ENCODE measurements at regions not wholly inside any gene's neighbourhood (a gene's known extent, or its start where the extent isn't known, plus 50 kb on each side); places are given as distances from the start of the nearest gene placed in this dataset.

DNA sequence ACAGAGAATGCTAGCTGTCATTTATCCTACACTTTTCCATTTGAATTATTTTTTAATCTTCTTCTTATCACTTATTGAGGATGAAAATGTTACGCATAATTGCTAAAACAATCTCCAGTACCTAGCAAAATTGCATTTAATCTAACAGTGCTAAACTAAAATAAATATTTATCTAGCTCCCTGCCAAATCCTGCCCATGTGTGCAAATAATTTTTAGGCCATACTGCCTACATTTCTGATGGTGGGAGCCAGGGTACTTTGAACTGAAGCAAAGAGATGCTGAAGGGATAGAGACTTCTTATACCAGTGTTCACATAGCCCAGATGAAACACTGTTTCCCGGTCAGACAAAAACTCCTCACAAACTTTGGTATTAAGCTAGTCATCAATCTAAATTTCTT is 1268.7 kb upstream of the PCDH20 start:
- no peak for FAIRE-seq
- DNase-seq (ENCODE audit: insufficient read length, low spot score), result no peak
- no peak for TF ChIP-seq POLR2A (IDR thresholded peaks at IDR 0.05; ENCODE audit: low read depth, low read length)

DNA sequence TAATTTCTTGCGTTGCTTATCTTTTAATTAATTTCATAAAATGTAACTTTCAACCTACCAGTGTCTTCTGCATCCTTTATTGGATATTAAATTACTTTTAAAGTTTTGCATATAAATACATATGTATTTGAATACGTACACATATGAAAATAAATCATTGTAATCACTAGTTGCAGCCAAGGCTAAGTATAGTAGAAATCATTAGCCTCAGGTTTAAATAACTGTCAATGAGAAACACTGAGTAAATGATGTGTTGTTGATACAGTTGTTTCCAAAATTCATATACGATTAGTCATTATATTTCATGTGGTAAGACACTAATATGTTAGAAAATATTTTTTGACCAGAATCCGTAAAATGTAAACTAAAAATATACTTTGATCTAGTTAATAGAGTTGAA is 1267.1 kb upstream of the PCDH20 start:
- DNase-seq (ENCODE audit: insufficient read length, low spot score) (no peak), FAIRE-seq (no peak)
- TF ChIP-seq POLR2A (IDR thresholded peaks at IDR 0.05; ENCODE audit: low read depth, low read length), result no peak

DNA sequence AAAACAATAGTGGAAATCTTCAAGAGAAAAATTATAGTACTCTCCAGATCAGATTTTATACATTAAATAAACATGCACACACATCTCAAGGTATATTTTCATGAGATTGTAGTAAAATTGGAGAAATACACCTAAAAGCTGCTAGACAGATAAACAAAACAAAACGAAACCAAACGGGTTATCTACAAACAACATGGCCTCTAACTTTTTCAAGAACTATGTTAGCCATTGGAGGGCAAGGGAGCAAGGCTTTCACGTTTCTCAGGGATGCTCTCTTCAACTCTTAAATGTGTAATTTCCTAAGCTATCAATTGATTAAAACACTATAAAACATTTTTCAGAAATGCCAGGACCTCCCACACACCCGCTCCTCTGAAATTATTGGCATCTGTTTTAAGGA is 1262.4 kb upstream of the PCDH20 start:
- no peak for DNase-seq (ENCODE audit: insufficient read length, low spot score)
- no peak for TF ChIP-seq POLR2A (IDR thresholded peaks at IDR 0.05; ENCODE audit: low read depth, low read length)
- peak; percentile 41 for FAIRE-seq

DNA sequence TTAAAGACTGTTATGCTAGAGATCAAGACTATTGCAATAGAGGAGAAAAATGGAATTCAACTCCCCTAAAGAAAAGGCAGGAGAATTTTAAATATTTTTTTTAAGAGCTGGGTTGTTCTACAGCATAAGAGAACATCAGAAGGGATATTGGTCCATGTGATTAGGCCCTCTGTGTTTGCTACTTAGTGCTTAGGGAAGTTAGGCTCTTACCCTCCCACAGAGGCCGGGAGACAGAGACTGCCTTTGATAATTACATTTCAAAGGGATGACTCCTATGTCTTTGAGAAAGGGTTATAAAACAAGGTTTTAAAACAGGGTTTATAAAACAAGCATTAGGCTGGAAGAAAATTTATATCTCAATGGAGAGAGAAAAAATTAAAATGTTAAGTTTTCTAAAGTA is 1248.1 kb upstream of the PCDH20 start:
- no peak for DNase-seq (ENCODE audit: insufficient read length, low spot score)
- FAIRE-seq, result no peak
- TF ChIP-seq POLR2A (IDR thresholded peaks at IDR 0.05; ENCODE audit: low read depth, low read length), result no peak

DNA sequence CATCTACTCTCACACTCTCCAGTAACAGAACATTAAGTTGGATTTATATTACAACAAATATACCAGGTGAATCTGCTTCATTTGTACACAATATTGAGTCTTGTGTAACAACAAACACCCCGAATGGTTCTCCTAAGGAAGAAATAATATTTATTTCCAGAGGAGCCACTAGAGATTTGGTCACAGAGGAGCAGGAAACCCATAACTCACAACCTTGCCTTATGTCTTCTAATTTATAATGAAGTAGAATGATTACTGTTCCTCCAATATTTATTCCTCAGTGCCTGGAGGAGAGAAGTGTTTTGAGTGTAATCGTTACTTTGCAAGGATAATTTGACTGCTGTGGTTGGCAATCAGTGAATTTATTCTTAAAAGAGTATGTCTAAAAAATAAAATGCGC is 1243.7 kb upstream of the PCDH20 start:
- TF ChIP-seq POLR2A (IDR thresholded peaks at IDR 0.05; ENCODE audit: low read depth, low read length), result no peak
- DNase-seq (ENCODE audit: insufficient read length, low spot score) (no peak), FAIRE-seq (no peak)

DNA sequence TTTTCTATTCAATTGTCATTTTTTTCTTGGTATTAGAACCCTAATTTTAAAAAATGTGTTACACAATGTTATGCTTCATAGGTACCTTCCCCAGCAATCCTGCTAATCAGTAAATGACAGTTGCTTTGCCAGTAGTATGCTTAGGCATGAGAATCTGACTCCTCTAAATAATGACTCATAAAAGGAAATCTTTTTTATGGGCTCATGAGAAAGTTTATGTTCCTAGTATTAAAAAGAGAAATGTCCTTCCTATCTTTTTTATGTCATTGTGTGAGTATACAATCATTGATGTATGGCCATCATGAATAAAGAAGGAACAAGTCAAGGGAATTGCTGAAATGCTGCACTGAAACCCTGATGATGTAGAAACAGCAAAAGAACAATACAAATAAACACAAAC is 1237.7 kb upstream of the PCDH20 start:
- DNase-seq (ENCODE audit: insufficient read length, low spot score) (no peak), FAIRE-seq (no peak)
- no peak for TF ChIP-seq POLR2A (IDR thresholded peaks at IDR 0.05; ENCODE audit: low read depth, low read length)

DNA sequence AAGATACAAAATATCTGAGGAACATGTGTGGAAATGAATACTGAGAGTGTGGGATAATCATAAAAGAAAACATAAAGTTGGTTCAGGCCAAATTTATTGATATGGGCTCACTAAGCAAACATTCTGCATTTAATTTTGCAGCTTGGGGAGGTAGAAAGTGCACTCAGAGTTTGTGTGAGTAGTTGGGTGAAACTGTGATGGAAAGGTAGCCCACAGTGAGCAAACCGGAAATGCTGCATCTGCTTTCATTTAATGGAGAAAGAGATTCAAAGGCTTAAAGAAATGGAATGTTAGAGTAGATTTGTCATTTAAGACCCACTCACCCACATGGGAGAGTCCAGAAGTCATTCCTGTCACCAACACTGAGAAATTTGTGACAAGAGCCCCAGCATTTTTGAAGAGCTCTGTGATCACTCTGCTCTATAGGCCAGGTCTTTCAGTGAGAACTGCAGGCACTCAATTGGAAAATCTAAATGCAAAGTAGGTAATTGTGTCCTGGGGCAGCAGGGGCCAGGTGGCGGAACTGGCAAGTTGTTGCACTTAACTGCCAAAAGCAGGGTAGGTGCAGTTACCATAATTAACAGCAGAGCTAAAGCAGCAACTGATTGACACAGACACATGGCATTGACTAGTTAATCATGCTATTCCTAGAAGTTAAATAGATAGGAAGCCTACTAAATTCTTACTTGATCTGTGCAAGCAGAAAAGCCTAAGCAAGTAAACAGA is 1228.3 kb upstream of the PCDH20 start:
- FAIRE-seq (no peak), DNase-seq (ENCODE audit: insufficient read length, low spot score) (no peak)
- no peak for TF ChIP-seq POLR2A (IDR thresholded peaks at IDR 0.05; ENCODE audit: low read depth, low read length)

DNA sequence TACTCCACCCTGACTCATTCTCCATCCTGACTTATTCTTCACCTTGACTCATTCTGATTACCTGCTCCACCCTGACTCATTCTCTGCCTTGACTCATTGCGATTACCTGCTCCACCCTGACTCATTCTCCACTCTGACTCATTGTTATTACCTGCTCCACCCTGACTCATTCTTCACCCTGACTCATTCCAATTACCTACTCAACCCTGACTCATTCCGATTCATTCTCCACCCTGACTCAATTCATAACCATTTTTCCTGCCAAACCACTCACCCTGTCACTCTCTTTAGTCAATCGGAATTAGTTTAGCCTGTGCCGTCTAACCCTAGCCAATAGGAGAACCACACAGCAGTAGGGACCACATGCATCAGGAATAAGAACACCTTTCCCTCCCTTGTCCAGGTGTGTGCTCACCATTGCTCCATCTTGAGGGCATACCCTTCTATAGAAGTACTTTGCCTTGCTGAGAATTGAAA is 1227.4 kb upstream of the PCDH20 start:
- FAIRE-seq, result no peak
- no peak for TF ChIP-seq POLR2A (IDR thresholded peaks at IDR 0.05; ENCODE audit: low read depth, low read length)

DNA sequence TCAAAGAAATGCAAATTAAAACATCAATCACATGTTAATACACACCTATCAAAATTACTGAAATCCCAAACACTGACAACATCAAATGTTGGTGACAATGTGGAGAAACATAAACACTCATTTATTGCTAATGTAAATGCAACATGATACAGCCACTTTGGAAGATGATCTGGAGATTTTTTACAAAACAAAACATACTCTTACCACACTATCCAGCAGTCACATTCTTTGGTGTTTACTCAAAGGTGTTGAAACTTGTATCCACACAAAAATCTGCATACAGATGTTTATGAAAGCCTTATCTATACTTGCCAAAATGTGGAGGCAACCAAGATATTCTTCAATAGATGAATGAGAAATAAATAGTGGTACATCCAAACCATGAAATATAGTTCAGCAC is 1219.5 kb upstream of the PCDH20 start:
- FAIRE-seq (no peak), DNase-seq (ENCODE audit: insufficient read length, low spot score) (no peak)
- TF ChIP-seq POLR2A (IDR thresholded peaks at IDR 0.05; ENCODE audit: low read depth, low read length), result no peak

More for the DNA sequence above, 1227.4 kb upstream of the PCDH20 start:
- no peak for DNase-seq (ENCODE audit: insufficient read length, low spot score)

DNA sequence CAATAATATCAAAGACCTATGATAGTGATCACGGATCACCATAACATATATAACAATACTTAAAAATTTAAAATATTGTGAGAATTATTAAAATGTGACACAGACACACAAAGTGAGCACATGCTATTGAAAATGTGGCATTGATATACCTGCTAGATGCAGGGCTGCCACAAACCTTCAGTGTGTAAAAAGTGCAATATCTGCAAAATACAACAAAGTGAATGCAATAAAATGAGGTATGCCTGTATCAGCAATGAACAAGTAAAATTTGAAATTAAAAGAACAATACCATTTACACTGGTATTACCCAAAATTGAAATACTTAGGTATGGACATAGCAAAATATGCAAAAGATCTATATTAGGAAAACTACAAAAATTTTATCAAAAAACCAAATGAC is 1217.8 kb upstream of the PCDH20 start:
- TF ChIP-seq POLR2A (IDR thresholded peaks at IDR 0.05; ENCODE audit: low read depth, low read length), result no peak
- DNase-seq (ENCODE audit: insufficient read length, low spot score) (no peak), FAIRE-seq (no peak)

DNA sequence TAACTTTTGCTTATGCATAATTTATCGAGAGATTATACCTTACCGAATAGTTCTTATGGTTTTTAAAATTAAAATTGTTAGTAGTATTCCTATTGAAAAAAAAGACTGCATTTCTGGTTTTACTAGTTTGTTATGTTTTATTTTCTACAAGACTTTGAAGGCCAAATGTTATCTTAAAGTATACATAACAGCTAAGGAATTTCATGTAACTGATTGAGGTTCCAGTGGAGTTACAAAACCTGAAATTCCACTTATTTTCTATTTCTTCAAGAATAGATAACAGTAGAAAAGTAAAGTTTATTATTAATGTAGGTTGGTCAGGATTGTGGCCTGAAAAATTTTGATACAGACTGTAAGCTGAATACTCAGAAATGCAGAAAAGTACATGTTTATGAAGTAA is 1216.0 kb upstream of the PCDH20 start:
- DNase-seq (ENCODE audit: insufficient read length, low spot score) (no peak), FAIRE-seq (no peak)
- TF ChIP-seq POLR2A (IDR thresholded peaks at IDR 0.05; ENCODE audit: low read depth, low read length), result no peak

DNA sequence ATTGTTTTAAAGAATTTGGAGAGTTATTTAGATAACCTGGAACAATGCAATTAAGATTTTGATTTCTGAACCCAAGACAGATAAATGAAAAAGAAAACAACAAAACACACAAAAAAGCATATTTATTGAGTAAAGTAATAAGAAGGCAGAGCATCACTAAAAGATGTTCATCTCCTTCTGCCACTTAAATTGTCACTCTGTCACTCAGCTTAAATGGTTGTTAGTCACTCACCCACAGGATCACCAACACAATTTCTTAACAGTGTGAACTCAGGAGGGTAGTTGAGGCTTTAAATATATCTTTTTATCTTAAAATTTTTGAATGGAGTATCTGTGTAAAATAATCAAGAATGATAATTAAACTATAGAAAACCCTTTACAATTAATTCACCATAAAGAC is 1215.5 kb upstream of the PCDH20 start:
- no peak for TF ChIP-seq POLR2A (IDR thresholded peaks at IDR 0.05; ENCODE audit: low read depth, low read length)
- DNase-seq (ENCODE audit: insufficient read length, low spot score), result no peak

DNA sequence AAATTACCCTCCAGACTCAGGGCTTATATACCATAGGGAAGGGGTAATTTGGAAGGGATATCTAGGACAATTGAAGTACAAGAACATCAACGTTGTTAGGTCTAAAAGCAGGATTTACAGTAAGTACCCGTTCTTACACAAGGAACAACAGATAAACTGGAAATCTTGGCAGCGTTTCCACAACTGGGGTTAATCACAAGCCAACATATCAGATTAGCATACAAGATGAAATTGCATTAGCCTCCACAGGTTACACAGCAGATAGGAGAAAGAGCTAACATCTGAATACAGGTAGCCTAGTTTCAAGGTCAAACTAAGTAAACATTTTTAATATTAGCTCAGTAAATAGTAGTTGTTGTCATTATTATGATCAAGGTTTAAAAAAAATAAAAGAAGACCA is 1214.0 kb upstream of the PCDH20 start:
- DNase-seq (ENCODE audit: insufficient read length, low spot score) (no peak), FAIRE-seq (no peak)
- TF ChIP-seq POLR2A (IDR thresholded peaks at IDR 0.05; ENCODE audit: low read depth, low read length), result no peak

More for the DNA sequence above, 1215.5 kb upstream of the PCDH20 start:
- no peak for FAIRE-seq

DNA sequence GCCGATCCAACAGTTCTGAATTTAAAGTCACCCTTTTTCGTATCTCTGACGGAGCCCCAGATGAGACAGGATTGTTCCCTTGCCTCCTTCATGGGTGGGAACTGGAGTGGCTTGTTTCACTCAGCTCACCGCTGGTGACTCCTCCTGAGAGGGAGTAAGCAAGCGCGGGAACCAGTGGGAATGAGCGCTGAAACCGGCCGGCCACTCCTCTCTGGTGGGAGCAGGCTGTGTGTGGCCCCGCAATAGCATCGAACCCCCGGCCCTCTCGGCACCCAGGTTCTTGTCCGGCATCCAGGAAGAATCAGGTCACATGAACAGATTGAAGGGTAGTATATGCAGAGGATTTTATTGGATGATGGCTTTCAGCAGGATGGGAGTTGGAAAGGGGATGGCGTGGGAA is 1211.6 kb upstream of the PCDH20 start:
- no peak for TF ChIP-seq POLR2A (IDR thresholded peaks at IDR 0.05; ENCODE audit: low read depth, low read length)
- DNase-seq (ENCODE audit: insufficient read length, low spot score) (no peak), FAIRE-seq (no peak)

DNA sequence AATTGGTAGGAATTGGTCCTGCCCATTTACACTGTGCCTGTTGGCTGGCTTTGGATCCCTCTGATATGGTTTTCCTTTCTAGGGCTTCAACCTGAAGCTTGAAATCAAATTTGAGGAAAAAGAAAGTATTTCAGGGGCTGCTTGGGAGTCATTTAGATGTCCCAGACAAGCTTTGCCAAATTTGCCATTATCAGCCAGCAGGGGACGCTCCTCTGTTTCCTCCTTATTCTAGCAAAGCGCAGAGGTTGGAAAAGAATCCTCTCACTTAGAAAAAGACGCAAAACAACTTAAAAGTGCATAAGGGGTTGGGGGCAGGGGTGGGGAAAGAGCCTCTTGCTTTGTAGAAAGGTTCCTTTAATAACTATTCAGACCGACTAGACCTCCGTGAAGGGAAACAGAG is 1211.1 kb upstream of the PCDH20 start:
- FAIRE-seq, result no peak
- no peak for DNase-seq (ENCODE audit: insufficient read length, low spot score)

More for the DNA sequence above, 1211.1 kb upstream of the PCDH20 start:
- no peak for TF ChIP-seq POLR2A (IDR thresholded peaks at IDR 0.05; ENCODE audit: low read depth, low read length)

All from H54 (cell line).